Suprapubic skin (tissue), 4 donors: ENCODE measurements at regions not wholly inside any gene's neighbourhood (a gene's known extent, or its start where the extent isn't known, plus 50 kb on each side); places are given as distances from the start of the nearest gene placed in this dataset.

Source experiments
- DNase-seq, 2 donors: peaks; one replicate each; pipeline ENCODE4 v3.0.0-alpha.2; 2019; ENCODE audit warnings: low spot score in 2 of 2
- H3K27ac ChIP-seq: fragments of 200-600 bp; sonication (generic); one replicate; pipeline ENCODE4 v1.5.1; 2019
- H3K27me3 ChIP-seq: fragments of 200-600 bp; sonication (generic); one replicate; pipeline ENCODE4 v1.5.1; 2019
- H3K36me3 ChIP-seq: fragments of 200-600 bp; sonication (generic); one replicate; pipeline ENCODE4 v1.5.1; 2019
- H3K4me1 ChIP-seq: fragments of 200-600 bp; sonication (generic); one replicate; pipeline ENCODE4 v1.5.1; 2019
- H3K4me3 ChIP-seq: fragments of 200-600 bp; sonication (generic); one replicate; pipeline ENCODE4 v1.5.1; 2019; ENCODE audit warnings: mild to moderate bottlenecking
- H3K9me3 ChIP-seq: fragments of 200-600 bp; sonication (generic); one replicate; pipeline ENCODE4 v1.5.1; 2019
- CTCF ChIP-seq, 2 donors: fragments of 200-600 bp in 1 of 2; fragments of 450-650 bp in 1 of 2; sonication (generic) in 1 of 2; IDR thresholded peaks; one replicate each; pipeline ENCODE4 v1.5.1; 2016 to 2019; ENCODE audit warnings: antibody characterized with exemption in 2 of 2, mild to moderate bottlenecking in 1 of 2, moderate library complexity in 1 of 2
- EP300 ChIP-seq: sonication (generic); formaldehyde crosslinking; IDR thresholded peaks from one replicate; pipeline ENCODE4 v1.6.1; 2017; ENCODE audit warnings: antibody characterized with exemption
- POLR2A ChIP-seq, 2 donors: fragments of 450-650 bp; IDR thresholded peaks; one replicate each; pipeline ENCODE4 v1.6.1; 2017; ENCODE audit warnings: antibody characterized with exemption in 2 of 2, mild to moderate bottlenecking in 2 of 2, moderate library complexity in 2 of 2
- POLR2AphosphoS5 ChIP-seq, 3 donors: sonication (generic); formaldehyde crosslinking; IDR thresholded peaks; one replicate each; pipeline ENCODE4 v1.6.1; 2017; ENCODE audit warnings: antibody characterized with exemption in 3 of 3
- WGBS: methylation state at CpG from one replicate; pipeline ENCODE4 v1.1.5; 2018; 5-methylcytosine and 5-hydroxymethylcytosine counted together

- no peak overlapping the region for H3K27ac ChIP-seq
- H3K4me3 ChIP-seq: no peak overlapping the region
- no peaks in the 10 kb centered on the region for H3K36me3 ChIP-seq
- no peak for DNase-seq
- H3K27me3 ChIP-seq: no peaks in the 10 kb centered on the region
- WGBS: 65% methylated on average over 2 of the region's 2 CpGs
- no peaks in the 10 kb centered on the region for H3K4me1 ChIP-seq
- TF ChIP-seq CTCF (IDR thresholded peaks at IDR 0.05) (no peak), POLR2AphosphoS5 (IDR thresholded peaks at IDR 0.05) (no peak), EP300 (no peak), POLR2A (IDR thresholded peaks at IDR 0.05) (no peak)
- H3K9me3 ChIP-seq: no peaks in the 10 kb centered on the region
Observed at GRCh38 chr3:20406611-20407011, 220.6 kb upstream of the SGO1 start.

- TF ChIP-seq POLR2AphosphoS5 (IDR thresholded peaks at IDR 0.05) (no peak), EP300 (no peak), POLR2A (IDR thresholded peaks at IDR 0.05) (no peak), CTCF (IDR thresholded peaks at IDR 0.05) (no peak)
- WGBS: 68% methylated on average over 4 of the region's 4 CpGs
- H3K4me3 ChIP-seq: no peak overlapping the region
- no peaks in the 10 kb centered on the region for H3K27me3 ChIP-seq
- no peak overlapping the region for H3K27ac ChIP-seq
- no peaks in the 10 kb centered on the region for H3K36me3 ChIP-seq
- H3K4me1 ChIP-seq: peaks cover 3% of the 10 kb centered on the region
- H3K9me3 ChIP-seq: no peaks in the 10 kb centered on the region
- no peak for DNase-seq
Observed at GRCh38 chr3:20405744-20406143, 219.7 kb upstream of the SGO1 start.

- no peak for DNase-seq
- no peak overlapping the region for H3K27ac ChIP-seq
- no peaks in the 10 kb centered on the region for H3K27me3 ChIP-seq
Observed at GRCh38 chr3:20405231-20405630, 219.2 kb upstream of the SGO1 start.

GRCh38 chr3:20404741-20405100, 218.7 kb upstream of the SGO1 start:
- H3K27me3 ChIP-seq: no peaks in the 10 kb centered on the region
- H3K27ac ChIP-seq: no peak overlapping the region
- peaks cover 3% of the 10 kb centered on the region for H3K4me1 ChIP-seq
- TF ChIP-seq POLR2AphosphoS5 (IDR thresholded peaks at IDR 0.05): no peak
- TF ChIP-seq CTCF (IDR thresholded peaks at IDR 0.05): no peak
- no peak for TF ChIP-seq EP300
- no peak for TF ChIP-seq POLR2A (IDR thresholded peaks at IDR 0.05)
- H3K4me3 ChIP-seq: no peak overlapping the region
- DNase-seq: no peak
- H3K9me3 ChIP-seq: no peaks in the 10 kb centered on the region
- no peaks in the 10 kb centered on the region for H3K36me3 ChIP-seq

More at GRCh38 chr3:20405231-20405630, 219.2 kb upstream of the SGO1 start:
- no peak for TF ChIP-seq POLR2A (IDR thresholded peaks at IDR 0.05)
- TF ChIP-seq CTCF (IDR thresholded peaks at IDR 0.05): no peak
- peaks cover 3% of the 10 kb centered on the region for H3K4me1 ChIP-seq
- H3K4me3 ChIP-seq: no peak overlapping the region
- 89% methylated on average over 3 of the region's 3 CpGs for WGBS
- H3K9me3 ChIP-seq: no peaks in the 10 kb centered on the region
- no peaks in the 10 kb centered on the region for H3K36me3 ChIP-seq

- H3K27ac ChIP-seq: no peak overlapping the region
- H3K9me3 ChIP-seq: no peaks in the 10 kb centered on the region
- DNase-seq: no peak
- TF ChIP-seq EP300 (no peak), POLR2AphosphoS5 (IDR thresholded peaks at IDR 0.05) (no peak), POLR2A (IDR thresholded peaks at IDR 0.05) (no peak), CTCF (IDR thresholded peaks at IDR 0.05) (no peak)
- WGBS: 92% methylated on average over 3 of the region's 3 CpGs
- H3K4me3 ChIP-seq: no peak overlapping the region
- H3K27me3 ChIP-seq: no peaks in the 10 kb centered on the region
- H3K36me3 ChIP-seq: no peaks in the 10 kb centered on the region
- peaks cover 3% of the 10 kb centered on the region for H3K4me1 ChIP-seq
Observed at GRCh38 chr3:20403986-20404740, 218.2 kb upstream of the SGO1 start.
